K562 (cell line): ENCODE measurements at regions not wholly inside any gene's neighbourhood (a gene's known extent, or its start where the extent isn't known, plus 50 kb on each side); places are given as distances from the start of the nearest gene placed in this dataset.

Experiments
- ATAC-seq: fragments of 200-7000 bp; cut with Tn5 transposase; 3 replicates; pipeline ENCODE4 v1.9.1; 2020; ENCODE audit warnings: moderate library complexity
- BruUV-seq: library from RNA; stranded (reverse); fragments of 400-500 nt; replicated peaks from 2 replicates; lab custom pipeline; 2021; lab: Mats Ljungman, UMichigan
- CTCF ChIA-PET: fragments of 300-600 bp; formaldehyde crosslinking; extraction: SDS; loops from one replicate; lab custom pipeline; 2021; ENCODE audit warnings: low intra/inter-chr PET ratio; lab: Yijun Ruan, JAX
- POLR2A ChIA-PET: fragments of 300-600, 350-650 bp; sonication (Branson Sonifier 250); formaldehyde crosslinking; extraction: SDS; loops from one replicate; lab custom pipeline; 2021; ENCODE audit warnings: antibody characterized with exemption, inconsistent platforms; lab: Yijun Ruan, JAX
- DNase-seq, 4 experiments: peaks; one replicate each; pipeline versions ENCODE4 v3.0.0 to v3.0.0-alpha.2; 2011 to 2018; ENCODE audit warnings: low spot score in 3 of 4, mixed read lengths in 3 of 4; ENCODE audit errors: extremely low read depth in 1 of 4
- FAIRE-seq: peaks from 2 replicates; lab custom pipeline; 2011; peaks lifted over from hg19 to GRCh38; lab: Jason Lieb, UNC
- H2AFZ ChIP-seq: 2 replicates; pipeline ENCODE4 v1.6.0; 2011; ENCODE audit warnings: low read depth, low read length, control low read depth, inconsistent platforms
- H3K27ac ChIP-seq: fragments of 200-600 bp; 3 replicates; pipeline ENCODE4 v1.8.0; 2011; ENCODE audit warnings: low read depth, mild to moderate bottlenecking, control low read depth, inconsistent platforms, low read length, moderate library complexity, mixed read lengths; ENCODE audit errors: extremely low read depth
- H3K27me3 ChIP-seq, 2 experiments: fragments of 300-600 bp in 1 of 2; 2 replicates in 1 of 2; 3 replicates in 1 of 2; pipeline versions ENCODE4 v1.6.0 to v1.8.0; 2011; ENCODE audit warnings: inconsistent platforms in 2 of 2, low read length in 2 of 2, mild to moderate bottlenecking in 1 of 2, mixed read lengths in 1 of 2, moderate library complexity in 1 of 2; ENCODE audit not compliant: control insufficient read depth in 2 of 2, insufficient read depth in 2 of 2
- H3K36me3 ChIP-seq: fragments of 300-600 bp; 3 replicates; pipeline ENCODE4 v1.8.0; 2011; ENCODE audit warnings: mild to moderate bottlenecking, low read length, inconsistent platforms; ENCODE audit not compliant: control insufficient read depth, insufficient read depth
- H3K4me1 ChIP-seq, 2 experiments: fragments of 200-600 bp in 1 of 2; replicated peaks in 1 of 2; 2 replicates in 1 of 2; 3 replicates in 1 of 2; pipeline versions ENCODE4 v1.5.1 to v1.8.0; 2011; ENCODE audit warnings: inconsistent platforms in 2 of 2, low read length in 2 of 2, mild to moderate bottlenecking in 1 of 2, mixed read lengths in 1 of 2, moderate library complexity in 1 of 2; ENCODE audit not compliant: control insufficient read depth in 2 of 2, insufficient read depth in 2 of 2
- H3K4me2 ChIP-seq: 2 replicates; pipeline ENCODE4 v1.6.1; 2011; ENCODE audit warnings: low read length, control low read depth, inconsistent platforms, mixed read lengths; ENCODE audit not compliant: insufficient read depth
- H3K4me3 ChIP-seq: fragments of 200-600 bp; sonication (generic), shearing (Covaris generic); 2 replicates; pipeline ENCODE4 v1.5.1; 2016; ENCODE audit warnings: control low read depth, inconsistent platforms
- H3K79me2 ChIP-seq: fragments of 200-600 bp; 3 replicates; pipeline ENCODE4 v1.8.0; 2011; ENCODE audit warnings: low read length, inconsistent platforms; ENCODE audit not compliant: control insufficient read depth, insufficient read depth
- H3K9ac ChIP-seq, 2 experiments: 2 replicates each; pipeline versions ENCODE4 v1.6.0 to v1.6.1; 2011; ENCODE audit warnings: low read depth in 2 of 2, low read length in 2 of 2, control low read depth in 1 of 2, inconsistent platforms in 1 of 2, mild to moderate bottlenecking in 1 of 2, mixed read lengths in 1 of 2; ENCODE audit not compliant: insufficient read depth in 1 of 2
- H3K9me1 ChIP-seq: one replicate; pipeline ENCODE4 v1.6.0; 2011; ENCODE audit warnings: inconsistent platforms, mild to moderate bottlenecking, low read length, moderate library complexity; ENCODE audit not compliant: control insufficient read depth, insufficient read depth
- H3K9me3 ChIP-seq: replicated peaks from 2 replicates; pipeline ENCODE4 v1.5.1; 2011; ENCODE audit warnings: low read depth, low read length, inconsistent platforms; ENCODE audit not compliant: control insufficient read depth, insufficient read depth
- H4K20me1 ChIP-seq: replicated peaks from 2 replicates; pipeline ENCODE4 v1.6.1; 2011; ENCODE audit warnings: low read length, inconsistent platforms, mixed read lengths; ENCODE audit not compliant: control insufficient read depth, insufficient read depth
- DACH1 ChIP-seq: fragments of 450-650 bp; IDR thresholded peaks from 2 replicates; pipeline ENCODE4 v1.6.1; 2018; ENCODE audit not compliant: partially characterized antibody
- IRF2 ChIP-seq: sonication (generic); formaldehyde crosslinking; IDR thresholded peaks from 2 replicates; pipeline ENCODE4 v1.8.1; 2022; ENCODE audit warnings: mild to moderate bottlenecking, missing genetic modification reagents
- MGA ChIP-seq: fragments of 450-650 bp; IDR thresholded peaks from 2 replicates; pipeline ENCODE4 v1.6.1; 2016; ENCODE audit warnings: mild to moderate bottlenecking, moderate library complexity
- ZNF740 ChIP-seq, 3 experiments: fragments of 200-800 bp in 1 of 3; sonication (Bioruptor generic) in 1 of 3; sonication (generic) in 1 of 3; formaldehyde crosslinking in 1 of 3; IDR thresholded peaks; 2 replicates each; pipeline versions ENCODE4 v1.6.1 to v1.8.0; 2016 to 2022; ENCODE audit warnings: mild to moderate bottlenecking in 2 of 3, missing compliant biosample characterization in 2 of 3, missing genetic modification characterization in 2 of 3, missing genetic modification reagents in 1 of 3
- WGBS: fragments of 100-300 bp; shearing (Covaris generic); methylation state at CpG from one replicate; pipeline ENCODE4 v1.1.6; 2016; ENCODE audit warnings: low coverage, mixed read lengths; ENCODE audit not compliant: insufficient coverage; ENCODE audit errors: missing lambda C conversion rate; 5-methylcytosine and 5-hydroxymethylcytosine counted together
- in situ Hi-C: fragments of 300-500 bp; cut with MboI; formaldehyde crosslinking; loops from 4 replicates; pipeline ENCODE4 v1.15.0; 2018; ENCODE audit warnings: inconsistent platforms, mixed read lengths
- intact Hi-C: fragments of 100-400 bp; cut with micrococcal nuclease; formaldehyde crosslinking; loops from 2 replicates; pipeline ENCODE4 v1.14.2; 2022
- TF ChIP-seq, protein P1 (sequence below): fragments of 250-450 bp; sonication (Bioruptor Pico); IDR thresholded peaks from 2 replicates; pipeline ENCODE4 v1.5.0; 2021; ENCODE audit warnings: mild to moderate bottlenecking, moderate library complexity

- Histone ChIP-seq H3K4me2 (no peak overlapping the region), H3K36me3 (no peaks in the 10 kb centered on the region), H2AFZ (no peak overlapping the region), H3K27ac (no peak overlapping the region), H3K4me1 (no peaks in the 10 kb centered on the region), H3K4me3 (no peak overlapping the region), H3K79me2 (no peaks in the 10 kb centered on the region), H3K9ac (no peak overlapping the region), H3K9me3 (no peaks in the 10 kb centered on the region), H3K9me1 (no peaks in the 10 kb centered on the region), H4K20me1 (no peaks in the 10 kb centered on the region), H3K27me3 (no peaks in the 10 kb centered on the region)
- ATAC-seq (no peak), DNase-seq (no peak), FAIRE-seq (no peak)
- ChIA-PET POLR2A (no interaction called here), CTCF (no interaction called here)
- in situ Hi-C loops = no loop called here
- WGBS = no CpG with 5 or more reads among the region's 4 CpGs
- BruUV-seq = no TSS peak
- intact Hi-C loops = no loop called here
- TF ChIP-seq, protein P1, sequence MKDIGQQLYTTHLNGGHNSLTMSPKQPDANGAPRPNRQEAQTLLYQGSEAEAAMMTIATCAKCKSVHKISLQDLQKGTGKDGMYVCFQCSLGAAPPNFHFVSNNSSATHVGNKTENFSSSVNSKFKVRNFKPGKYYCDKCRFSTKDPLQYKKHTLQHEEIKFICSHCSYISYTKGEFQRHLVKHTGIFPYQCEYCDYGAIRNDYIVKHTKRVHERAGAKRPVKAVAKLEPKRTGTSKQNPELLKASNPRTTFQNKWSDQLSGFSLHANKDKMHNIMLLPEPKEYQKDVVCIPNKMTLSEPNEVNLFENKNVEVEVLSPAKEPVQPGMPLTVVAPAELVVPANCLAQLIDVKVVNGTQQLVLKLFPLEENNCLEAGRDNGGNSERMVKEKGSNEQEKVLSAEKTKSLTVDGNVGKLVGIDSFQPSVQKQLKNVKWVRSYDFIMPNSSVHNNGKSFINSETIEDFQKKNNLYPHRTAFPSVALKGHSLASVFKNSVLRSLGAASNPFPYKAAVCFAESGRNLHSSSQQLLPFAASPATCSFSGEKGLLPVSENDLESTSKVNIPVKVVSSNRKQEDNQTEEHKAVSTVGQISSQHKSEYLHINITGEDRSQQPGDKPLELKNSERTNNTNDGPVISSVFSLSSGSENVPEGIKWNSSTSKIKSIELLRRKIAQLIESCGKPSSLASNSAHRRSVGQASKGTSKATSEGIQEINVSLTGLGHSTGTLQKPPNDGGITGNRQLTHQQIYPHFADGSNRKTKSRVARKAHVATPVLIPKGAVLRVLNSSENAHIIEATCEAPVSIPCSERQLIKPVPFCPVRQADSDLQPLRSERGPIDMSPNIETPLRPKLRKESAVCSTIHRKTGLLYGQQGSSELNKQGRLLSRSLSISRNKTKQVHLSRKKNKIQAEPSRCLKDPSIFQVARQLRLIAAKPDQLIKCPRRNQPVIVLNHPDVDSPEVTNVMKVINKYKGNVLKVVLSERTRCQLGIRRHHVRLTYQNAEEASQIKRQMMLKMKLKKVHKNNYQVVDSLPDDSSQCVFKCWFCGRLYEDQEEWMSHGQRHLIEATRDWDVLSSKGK = no peak
- TF ChIP-seq IRF2 (CRISPR knock-in tag) (no peak), DACH1 (no peak), MGA (no peak), ZNF740 (CRISPR knock-in tag; IDR thresholded peaks at IDR 0.05) (no peak), ZNF740 (tag; IDR thresholded peaks at IDR 0.05) (no peak)
These were observed 454.6 kb upstream of the TUSC1 start for GRCh38 chr9:26132746-26133312.
